ENCODE measurements at regions not wholly inside any gene's neighbourhood (a gene's known extent, or its start where the extent isn't known, plus 50 kb on each side); places are given as distances from the start of the nearest gene placed in this dataset.

DNA sequence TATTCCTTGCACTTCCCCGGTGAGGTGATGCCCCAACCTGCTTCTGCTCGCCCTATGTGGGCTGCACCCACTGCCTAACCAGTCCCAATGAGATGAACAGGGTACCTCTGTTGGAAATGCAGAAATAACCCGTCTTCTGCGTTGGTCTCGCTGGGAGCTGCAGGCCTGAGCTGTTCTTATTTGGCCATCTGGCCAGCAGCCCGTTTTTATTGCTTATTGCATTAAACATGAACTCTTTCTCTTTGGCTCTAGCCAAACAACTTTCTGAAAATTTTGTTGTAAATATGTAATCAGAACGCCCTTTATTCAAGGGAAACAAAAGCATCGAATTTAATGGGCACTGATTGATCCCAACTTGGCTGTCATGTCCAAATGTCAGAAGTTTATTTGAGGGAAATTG lies 124.7 kb upstream of the FTMT start:
- 60% methylated on average over 8 of the region's 8 CpGs for WGBS (ENCODE audit: low lambda C conversion rate)
- Histone ChIP-seq H2AFZ (ENCODE audit: low read depth) (no peak overlapping the region), H3K4me1 (ENCODE audit: control insufficient read depth in 1 of 2, insufficient read depth in 2 of 2, low read depth in 1 of 2, low read length in 1 of 2) (no peaks in the 10 kb centered on the region; a peak in 1 of 4 replicates), H3K79me2 (ENCODE audit: insufficient read depth) (no peaks in the 10 kb centered on the region), H3K9ac (no peak overlapping the region), H3F3A (replicated peaks; ENCODE audit: insufficient read depth) (no peaks in the 10 kb centered on the region), H3K9me2 (no peaks in the 10 kb centered on the region), H4K20me1 (ENCODE audit: insufficient read depth) (no peaks in the 10 kb centered on the region), H3K9me3 (no peaks in the 10 kb centered on the region), H3K4me2 (no peak overlapping the region), H3K4me3 (ENCODE audit: low read depth in 2 of 2, low read length in 1 of 2) (no peak overlapping the region), H3K27ac (ENCODE audit: low read depth in 2 of 2, low read length in 1 of 2) (no peak overlapping the region), H3K27me3 (ENCODE audit: insufficient read depth) (no peaks in the 10 kb centered on the region), H3K36me3 (replicated peaks in 1 of 2; ENCODE audit: control insufficient read depth in 1 of 2, insufficient read depth in 2 of 2, low read length in 1 of 2) (no peaks in the 10 kb centered on the region)
- CTCF ChIA-PET: no interaction called here
- TF ChIP-seq, protein P1, sequence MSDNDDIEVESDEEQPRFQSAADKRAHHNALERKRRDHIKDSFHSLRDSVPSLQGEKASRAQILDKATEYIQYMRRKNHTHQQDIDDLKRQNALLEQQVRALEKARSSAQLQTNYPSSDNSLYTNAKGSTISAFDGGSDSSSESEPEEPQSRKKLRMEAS (IDR thresholded peaks at IDR 0.05; ENCODE audit: low read depth): no peak
- TF ChIP-seq, protein P2, sequence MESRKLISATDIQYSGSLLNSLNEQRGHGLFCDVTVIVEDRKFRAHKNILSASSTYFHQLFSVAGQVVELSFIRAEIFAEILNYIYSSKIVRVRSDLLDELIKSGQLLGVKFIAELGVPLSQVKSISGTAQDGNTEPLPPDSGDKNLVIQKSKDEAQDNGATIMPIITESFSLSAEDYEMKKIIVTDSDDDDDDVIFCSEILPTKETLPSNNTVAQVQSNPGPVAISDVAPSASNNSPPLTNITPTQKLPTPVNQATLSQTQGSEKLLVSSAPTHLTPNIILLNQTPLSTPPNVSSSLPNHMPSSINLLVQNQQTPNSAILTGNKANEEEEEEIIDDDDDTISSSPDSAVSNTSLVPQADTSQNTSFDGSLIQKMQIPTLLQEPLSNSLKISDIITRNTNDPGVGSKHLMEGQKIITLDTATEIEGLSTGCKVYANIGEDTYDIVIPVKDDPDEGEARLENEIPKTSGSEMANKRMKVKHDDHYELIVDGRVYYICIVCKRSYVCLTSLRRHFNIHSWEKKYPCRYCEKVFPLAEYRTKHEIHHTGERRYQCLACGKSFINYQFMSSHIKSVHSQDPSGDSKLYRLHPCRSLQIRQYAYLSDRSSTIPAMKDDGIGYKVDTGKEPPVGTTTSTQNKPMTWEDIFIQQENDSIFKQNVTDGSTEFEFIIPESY (IDR thresholded peaks at IDR 0.05; ENCODE audit: borderline replicate concordance, low read depth): no peak
- TF ChIP-seq, protein P3, sequence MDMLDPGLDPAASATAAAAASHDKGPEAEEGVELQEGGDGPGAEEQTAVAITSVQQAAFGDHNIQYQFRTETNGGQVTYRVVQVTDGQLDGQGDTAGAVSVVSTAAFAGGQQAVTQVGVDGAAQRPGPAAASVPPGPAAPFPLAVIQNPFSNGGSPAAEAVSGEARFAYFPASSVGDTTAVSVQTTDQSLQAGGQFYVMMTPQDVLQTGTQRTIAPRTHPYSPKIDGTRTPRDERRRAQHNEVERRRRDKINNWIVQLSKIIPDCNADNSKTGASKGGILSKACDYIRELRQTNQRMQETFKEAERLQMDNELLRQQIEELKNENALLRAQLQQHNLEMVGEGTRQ (IDR thresholded peaks at IDR 0.05; ENCODE audit: borderline replicate concordance, low read depth, low read length): no peak
- TF ChIP-seq NFIC (IDR thresholded peaks at IDR 0.05; ENCODE audit: borderline replicate concordance): no peak
- TF ChIP-seq TAF1 (IDR thresholded peaks at IDR 0.05; ENCODE audit: borderline replicate concordance, low read depth, low read length): no peak
- TF ChIP-seq SMC3 (IDR thresholded peaks at IDR 0.05; ENCODE audit: low read depth, low read length): no peak
- no peak for TF ChIP-seq EP300 (IDR thresholded peaks at IDR 0.05; ENCODE audit: borderline replicate concordance in 1 of 2, low read depth in 1 of 2, low read length in 1 of 2)
- TF ChIP-seq, protein P4, sequence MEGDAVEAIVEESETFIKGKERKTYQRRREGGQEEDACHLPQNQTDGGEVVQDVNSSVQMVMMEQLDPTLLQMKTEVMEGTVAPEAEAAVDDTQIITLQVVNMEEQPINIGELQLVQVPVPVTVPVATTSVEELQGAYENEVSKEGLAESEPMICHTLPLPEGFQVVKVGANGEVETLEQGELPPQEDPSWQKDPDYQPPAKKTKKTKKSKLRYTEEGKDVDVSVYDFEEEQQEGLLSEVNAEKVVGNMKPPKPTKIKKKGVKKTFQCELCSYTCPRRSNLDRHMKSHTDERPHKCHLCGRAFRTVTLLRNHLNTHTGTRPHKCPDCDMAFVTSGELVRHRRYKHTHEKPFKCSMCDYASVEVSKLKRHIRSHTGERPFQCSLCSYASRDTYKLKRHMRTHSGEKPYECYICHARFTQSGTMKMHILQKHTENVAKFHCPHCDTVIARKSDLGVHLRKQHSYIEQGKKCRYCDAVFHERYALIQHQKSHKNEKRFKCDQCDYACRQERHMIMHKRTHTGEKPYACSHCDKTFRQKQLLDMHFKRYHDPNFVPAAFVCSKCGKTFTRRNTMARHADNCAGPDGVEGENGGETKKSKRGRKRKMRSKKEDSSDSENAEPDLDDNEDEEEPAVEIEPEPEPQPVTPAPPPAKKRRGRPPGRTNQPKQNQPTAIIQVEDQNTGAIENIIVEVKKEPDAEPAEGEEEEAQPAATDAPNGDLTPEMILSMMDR (IDR thresholded peaks at IDR 0.05): no peak
- no peak for TF ChIP-seq MEF2A (IDR thresholded peaks at IDR 0.05; ENCODE audit: borderline replicate concordance, low read depth)
- POLR2A ChIA-PET: no interaction called here
- DNase-seq: no peak

DNA sequence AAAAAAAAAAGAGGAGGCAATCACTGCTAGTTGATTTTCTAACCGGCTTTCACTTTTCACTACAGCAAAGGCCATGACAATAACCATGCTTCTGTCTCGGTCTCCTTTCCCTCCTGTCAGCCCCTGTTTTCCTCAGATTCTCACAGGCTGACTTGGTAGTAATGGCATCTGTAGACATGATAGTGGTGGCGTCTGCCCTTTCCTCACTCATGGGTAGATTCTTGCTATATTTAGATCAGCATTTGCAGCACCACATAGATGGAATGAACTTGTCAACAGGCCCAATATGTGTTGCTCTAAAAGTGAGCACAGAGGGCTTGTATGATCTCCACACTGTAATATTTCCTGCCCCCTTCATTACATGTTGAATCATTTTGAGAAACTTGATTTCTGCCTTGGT lies 120.3 kb upstream of the FTMT start:
- no peaks in the 10 kb centered on the region for H3K36me3 ChIP-seq (replicated peaks in 1 of 2; ENCODE audit: control insufficient read depth in 1 of 2, insufficient read depth in 2 of 2, low read length in 1 of 2)
- no peaks in the 10 kb centered on the region for H3K9me2 ChIP-seq
- ChIA-PET POLR2A (no interaction called here), CTCF (interaction anchor here (1.2 kb wide), 1 partner anchor 23 kb away, joined by 3 read pairs; no protein-coding TSS in a partner anchor)
- no peaks in the 10 kb centered on the region for H3F3A ChIP-seq (replicated peaks; ENCODE audit: insufficient read depth)
- no peak overlapping the region for H3K27ac ChIP-seq (ENCODE audit: low read depth in 2 of 2, low read length in 1 of 2)
- H3K4me2 ChIP-seq: no peak overlapping the region
- H3K9ac ChIP-seq: no peak overlapping the region
- H2AFZ ChIP-seq (ENCODE audit: low read depth): no peak overlapping the region
- no peaks in the 10 kb centered on the region for H4K20me1 ChIP-seq (ENCODE audit: insufficient read depth)
- H3K79me2 ChIP-seq (ENCODE audit: insufficient read depth): no peaks in the 10 kb centered on the region
- H3K4me1 ChIP-seq (ENCODE audit: control insufficient read depth in 1 of 2, insufficient read depth in 2 of 2, low read depth in 1 of 2, low read length in 1 of 2): no peaks in the 10 kb centered on the region; a peak in 1 of 4 replicates
- H3K4me3 ChIP-seq (ENCODE audit: low read depth in 2 of 2, low read length in 1 of 2): no peak overlapping the region
- no peaks in the 10 kb centered on the region for H3K27me3 ChIP-seq (ENCODE audit: insufficient read depth)
- H3K9me3 ChIP-seq: no peaks in the 10 kb centered on the region
- 52% methylated on average over 3 of the region's 3 CpGs for WGBS (ENCODE audit: low lambda C conversion rate)
- no peak for DNase-seq
- no peak for TF ChIP-seq RXRA (IDR thresholded peaks at IDR 0.05; ENCODE audit: borderline replicate concordance, low read depth)
- TF ChIP-seq GATA2 (CRISPR knock-in tag; IDR thresholded peaks at IDR 0.05): no peak
- TF ChIP-seq FOXJ3 (CRISPR knock-in tag; IDR thresholded peaks at IDR 0.05): no peak
- TF ChIP-seq, protein P1 (IDR thresholded peaks at IDR 0.05; ENCODE audit: low read depth): no peak
- TF ChIP-seq TEAD4 (IDR thresholded peaks at IDR 0.05; ENCODE audit: borderline replicate concordance, insufficient read depth): no peak
- no peak for TF ChIP-seq NFIC (IDR thresholded peaks at IDR 0.05; ENCODE audit: borderline replicate concordance)
- no peak for TF ChIP-seq FOXM1 (IDR thresholded peaks at IDR 0.05; ENCODE audit: low read depth)
- no peak for TF ChIP-seq MXI1 (IDR thresholded peaks at IDR 0.05; ENCODE audit: low read depth, low read length)
- TF ChIP-seq RFX5 (IDR thresholded peaks at IDR 0.05; ENCODE audit: low read length): no peak
- TF ChIP-seq EZH2phosphoT487 (IDR thresholded peaks at IDR 0.05; ENCODE audit: borderline replicate concordance, low read depth): no peak
- TF ChIP-seq CHD2 (IDR thresholded peaks at IDR 0.05; ENCODE audit: low read length, partially characterized antibody): no peak
- TF ChIP-seq POLR2AphosphoS5 (IDR thresholded peaks at IDR 0.05; ENCODE audit: low read depth, low read length): no peak
- no peak for TF ChIP-seq ELF1 (IDR thresholded peaks at IDR 0.05)
- no peak for TF ChIP-seq NRF1 (IDR thresholded peaks at IDR 0.05; ENCODE audit: low read depth, low read length)
- TF ChIP-seq RCOR1 (IDR thresholded peaks at IDR 0.05; ENCODE audit: low read length): no peak
- TF ChIP-seq TCF12 (IDR thresholded peaks at IDR 0.05): no peak

Measured in SK-N-SH (cell line).